ENCODE measurements at regions not wholly inside any gene's neighbourhood (a gene's known extent, or its start where the extent isn't known, plus 50 kb on each side); places are given as distances from the start of the nearest gene placed in this dataset.

GRCh38 chr12:84696908-84697540, 215.6 kb downstream of the SLC6A15 start:
- DNase-seq: no peak
- Histone ChIP-seq H3K9me3 (ENCODE audit: severe bottlenecking) (no peaks in the 10 kb centered on the region), H3K27me3 (ENCODE audit: insufficient read depth, low read depth, severe bottlenecking) (no peaks in the 10 kb centered on the region), H3K4me3 (ENCODE audit: low read depth, low read length) (no peak overlapping the region), H3K36me3 (no peaks in the 10 kb centered on the region), H3K27ac (no peak overlapping the region)
- TF ChIP-seq CTCF (IDR thresholded peaks at IDR 0.05; ENCODE audit: low read depth, low read length): no peak

- DNase-seq: no peak
- Histone ChIP-seq H3K36me3 (no peaks in the 10 kb centered on the region), H3K27me3 (ENCODE audit: insufficient read depth, low read depth, severe bottlenecking) (no peaks in the 10 kb centered on the region), H3K9me3 (ENCODE audit: severe bottlenecking) (no peaks in the 10 kb centered on the region), H3K4me3 (ENCODE audit: low read depth, low read length) (no peak overlapping the region), H3K27ac (no peak overlapping the region)
- no peak for TF ChIP-seq CTCF (IDR thresholded peaks at IDR 0.05; ENCODE audit: low read depth, low read length)
These were observed 216.3 kb downstream of the SLC6A15 start for GRCh38 chr12:84696281-84696680.

DNA sequence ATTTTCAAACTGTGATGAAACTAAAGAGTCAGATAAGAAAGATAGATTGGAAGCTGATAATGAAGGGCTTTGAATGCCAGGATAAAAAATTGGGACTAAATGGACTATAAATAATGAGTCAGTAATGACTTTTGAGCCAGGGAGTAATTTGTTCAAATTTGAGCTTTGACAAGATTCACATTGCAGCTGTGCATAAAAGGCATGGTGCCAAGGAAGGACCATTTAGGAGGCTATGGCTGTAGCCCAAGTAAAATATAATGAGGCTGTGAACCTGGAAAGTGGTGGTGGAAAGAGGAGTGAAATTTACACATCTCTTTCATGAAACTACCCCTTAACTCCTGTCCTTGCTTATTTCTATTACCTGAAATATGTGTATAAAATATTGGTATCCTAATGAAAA, 218.5 kb downstream of the SLC6A15 start:
- no peak for DNase-seq
- H3K9me3 ChIP-seq (ENCODE audit: severe bottlenecking): no peaks in the 10 kb centered on the region
- no peak for TF ChIP-seq CTCF (IDR thresholded peaks at IDR 0.05; ENCODE audit: low read depth, low read length)
- H3K27ac ChIP-seq: no peak overlapping the region
- no peaks in the 10 kb centered on the region for H3K36me3 ChIP-seq
- no peak overlapping the region for H3K4me3 ChIP-seq (ENCODE audit: low read depth, low read length)
- no peaks in the 10 kb centered on the region for H3K27me3 ChIP-seq (ENCODE audit: insufficient read depth, low read depth, severe bottlenecking)

DNA sequence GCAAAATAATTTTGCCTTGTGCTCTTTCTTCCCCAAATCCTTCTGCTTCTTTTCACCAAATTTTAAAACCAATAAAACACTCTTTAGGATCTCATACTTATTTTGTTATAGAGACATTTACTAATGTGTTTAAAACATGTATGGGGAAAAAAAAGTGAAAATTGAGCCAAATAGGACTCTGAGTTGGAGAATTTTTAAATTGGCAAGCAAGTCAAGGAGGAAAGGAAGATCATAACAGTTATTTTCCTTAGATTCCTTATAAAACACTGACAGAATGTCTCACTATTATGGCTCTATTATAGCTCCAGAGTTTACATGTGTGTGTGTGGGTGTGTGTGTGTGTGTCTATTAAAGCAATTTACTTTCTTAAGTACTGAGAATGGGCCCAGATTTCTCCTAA, 220.5 kb downstream of the SLC6A15 start:
- Histone ChIP-seq H3K27me3 (ENCODE audit: insufficient read depth, low read depth, severe bottlenecking) (no peaks in the 10 kb centered on the region), H3K36me3 (no peaks in the 10 kb centered on the region), H3K27ac (no peak overlapping the region), H3K4me3 (ENCODE audit: low read depth, low read length) (no peak overlapping the region), H3K9me3 (ENCODE audit: severe bottlenecking) (no peaks in the 10 kb centered on the region)
- DNase-seq: no peak
- TF ChIP-seq CTCF (IDR thresholded peaks at IDR 0.05; ENCODE audit: low read depth, low read length): no peak

GRCh38 chr12:84691266-84691665, 221.3 kb downstream of the SLC6A15 start:
- no peak for DNase-seq
- TF ChIP-seq CTCF (IDR thresholded peaks at IDR 0.05; ENCODE audit: low read depth, low read length): no peak
- H3K36me3 ChIP-seq: no peaks in the 10 kb centered on the region
- no peak overlapping the region for H3K4me3 ChIP-seq (ENCODE audit: low read depth, low read length)
- H3K27me3 ChIP-seq (ENCODE audit: insufficient read depth, low read depth, severe bottlenecking): no peaks in the 10 kb centered on the region
- H3K9me3 ChIP-seq (ENCODE audit: severe bottlenecking): no peaks in the 10 kb centered on the region
- no peak overlapping the region for H3K27ac ChIP-seq

DNA sequence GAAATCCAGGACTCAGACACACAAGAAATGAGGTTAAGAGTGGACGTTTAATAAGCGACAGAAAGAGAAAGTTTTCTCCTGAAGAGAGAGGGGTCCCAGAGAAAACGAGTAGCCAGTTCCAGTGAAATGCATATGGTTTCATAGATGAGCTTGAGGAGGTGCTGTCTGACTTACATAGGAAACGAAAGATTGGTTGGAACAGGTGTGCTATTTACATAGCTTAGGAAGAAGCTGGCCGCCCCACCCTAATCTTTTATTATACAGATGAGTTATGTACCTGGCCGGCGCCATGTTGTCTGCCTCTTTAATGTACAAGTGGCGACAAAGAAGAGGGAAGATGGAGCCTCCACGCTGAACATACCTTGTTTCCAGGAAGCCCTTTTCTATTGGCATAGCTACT, 223.0 kb downstream of the SLC6A15 start:
- H3K9me3 ChIP-seq (ENCODE audit: severe bottlenecking): no peaks in the 10 kb centered on the region
- no peak for TF ChIP-seq CTCF (IDR thresholded peaks at IDR 0.05; ENCODE audit: low read depth, low read length)
- no peak overlapping the region for H3K4me3 ChIP-seq (ENCODE audit: low read depth, low read length)
- no peaks in the 10 kb centered on the region for H3K27me3 ChIP-seq (ENCODE audit: insufficient read depth, low read depth, severe bottlenecking)
- DNase-seq: no peak
- H3K27ac ChIP-seq: no peak overlapping the region
- no peaks in the 10 kb centered on the region for H3K36me3 ChIP-seq

Data from WERI-Rb-1 (cell line).